Tongue (tissue), 1 donor: ENCODE measurements at regions not wholly inside any gene's neighbourhood (a gene's known extent, or its start where the extent isn't known, plus 50 kb on each side); places are given as distances from the start of the nearest gene placed in this dataset.

ENCODE experiments used
- DNase-seq: peaks from one replicate; pipeline ENCODE4 v3.0.0-alpha.2; 2015

GRCh38 chr3:30945291-30945690, 50.8 kb upstream of the GADL1 start:
- no peak for DNase-seq

- DNase-seq: no peak
These were observed 54.0 kb upstream of the GADL1 start for GRCh38 chr3:30948426-30948825.

- no peak for DNase-seq
These were observed 57.4 kb upstream of the GADL1 start for GRCh38 chr3:30951826-30952225.

- DNase-seq: no peak
These were observed 58.3 kb upstream of the GADL1 start for GRCh38 chr3:30952786-30953185.

- DNase-seq: no peak
These were observed 60.0 kb upstream of the GADL1 start for GRCh38 chr3:30954426-30954825.

- no peak for DNase-seq
These were observed 67.6 kb upstream of the GADL1 start for GRCh38 chr3:30962084-30962483.

- DNase-seq: no peak
These were observed 68.0 kb upstream of the GADL1 start for GRCh38 chr3:30962493-30962892.

GRCh38 chr3:30963223-30963722, 68.8 kb upstream of the GADL1 start:
- no peak for DNase-seq

GRCh38 chr3:30964612-30965011, 70.2 kb upstream of the GADL1 start:
- DNase-seq: no peak

- no peak for DNase-seq
These were observed 72.4 kb upstream of the GADL1 start for GRCh38 chr3:30966896-30967295.

GRCh38 chr3:30970183-30970582, 75.7 kb upstream of the GADL1 start:
- no peak for DNase-seq

GRCh38 chr3:30972449-30972848, 78.0 kb upstream of the GADL1 start:
- DNase-seq: no peak

- no peak for DNase-seq
These were observed 79.6 kb upstream of the GADL1 start for GRCh38 chr3:30974071-30974470.

GRCh38 chr3:30977592-30977991, 83.1 kb upstream of the GADL1 start:
- DNase-seq: no peak

GRCh38 chr3:30980993-30981392, 86.5 kb upstream of the GADL1 start:
- DNase-seq: no peak

GRCh38 chr3:30982416-30983075, 88.1 kb upstream of the GADL1 start:
- no peak for DNase-seq

- peak; percentile 34 for DNase-seq
These were observed 90.6 kb upstream of the GADL1 start for GRCh38 chr3:30984855-30985749.

- DNase-seq: peak; percentile 69
These were observed 92.1 kb upstream of the GADL1 start for GRCh38 chr3:30986551-30986950.

- DNase-seq: no peak
These were observed 94.3 kb upstream of the GADL1 start for GRCh38 chr3:30988769-30989168.

GRCh38 chr3:30989276-30990030, 95.0 kb upstream of the GADL1 start:
- DNase-seq: peak; percentile 48

- no peak for DNase-seq
These were observed 102.0 kb upstream of the GADL1 start for GRCh38 chr3:30996467-30996866.

GRCh38 chr3:31002730-31003129, 108.3 kb upstream of the GADL1 start:
- DNase-seq: no peak
